ENCODE measurements at regions not wholly inside any gene's neighbourhood (a gene's known extent, or its start where the extent isn't known, plus 50 kb on each side); places are given as distances from the start of the nearest gene placed in this dataset.
"Not testable (repeated sequence)": the region's sequence is repeated elsewhere in the genome, so short reads cannot be mapped to it uniquely, and the experiment has no call there.

- Mint-ChIP-seq H3K27ac (no peak overlapping the region), H3K4me1 (peaks cover 3% of the 10 kb centered on the region), H3K9me3 (peaks cover 2 to 18% (median 6%) of the 10 kb centered on the region in 7 donors), H3K36me3 (no peaks in the 10 kb centered on the region), H3K27me3 (ENCODE audit: low read depth in 3 of 3) (peaks cover 3 to 14% (median 12%) of the 10 kb centered on the region in 3 donors), H3K4me3 (no peak overlapping the region)
- Histone ChIP-seq H3K4me3 (replicated peaks in 1 of 3; ENCODE audit: low read depth in 2 of 3, low read length in 3 of 3) (no peak overlapping the region), H3K4me2 (replicated peaks; ENCODE audit: extremely low read depth, low read length, poor library complexity, severe bottlenecking) (no peak overlapping the region), H3K27ac (ENCODE audit: low read depth in 1 of 2, low read length in 2 of 2) (no peak overlapping the region), H4K20me1 (ENCODE audit: insufficient read depth, low read length) (no peaks in the 10 kb centered on the region), H3K79me2 (ENCODE audit: insufficient read depth, low read length) (no peaks in the 10 kb centered on the region), H3K9me3 (replicated peaks in 1 of 2; ENCODE audit: control insufficient read depth in 1 of 2, insufficient read depth in 1 of 2, low read length in 2 of 2) (no peaks in the 10 kb centered on the region), H3K9ac (ENCODE audit: insufficient read depth, low read length, poor library complexity, severe bottlenecking) (no peak overlapping the region), H3K4me1 (ENCODE audit: control insufficient read depth in 1 of 2, insufficient read depth in 2 of 2, low read length in 2 of 2) (no peaks in the 10 kb centered on the region), H3K36me3 (replicated peaks in 1 of 2; ENCODE audit: control insufficient read depth in 1 of 2, insufficient read depth in 2 of 2, low read length in 2 of 2) (no peaks in the 10 kb centered on the region), H3K27me3 (ENCODE audit: control insufficient read depth in 2 of 2, insufficient read depth in 2 of 2, low read length in 2 of 2) (peaks cover 0 to 10% of the 10 kb centered on the region in 2 donors), H2AFZ (ENCODE audit: insufficient read depth, low read depth, low read length, poor library complexity, severe bottlenecking) (no peak overlapping the region)
- no CpG with 5 or more reads among the region's 1 CpG for WGBS (ENCODE audit: insufficient coverage)
- no peak for DNase-seq
- no peak for TF ChIP-seq CTCF (IDR thresholded peaks at IDR 0.05)
- intact Hi-C loops (cut with micrococcal nuclease) = no loop called here
Observed at GRCh38 chr13:110973007-110973700, 58.3 kb upstream of the ANKRD10 start.

GRCh38 chr13:110971486-110971885, 56.6 kb upstream of the ANKRD10 start:
- Mint-ChIP-seq H3K4me3 (no peak overlapping the region), H3K36me3 (no peaks in the 10 kb centered on the region), H3K9me3 (peaks cover 5 to 24% (median 12%) of the 10 kb centered on the region in 7 donors), H3K27me3 (ENCODE audit: low read depth in 3 of 3) (peaks cover 3 to 14% (median 8%) of the 10 kb centered on the region in 3 donors), H3K4me1 (peaks cover 3% of the 10 kb centered on the region), H3K27ac (no peak overlapping the region)
- Histone ChIP-seq H3K9me3 (replicated peaks in 1 of 2; ENCODE audit: control insufficient read depth in 1 of 2, insufficient read depth in 1 of 2, low read length in 2 of 2) (peaks cover 0 to 4% of the 10 kb centered on the region in 2 donors), H3K27ac (ENCODE audit: low read depth in 1 of 2, low read length in 2 of 2) (no peak overlapping the region), H2AFZ (ENCODE audit: insufficient read depth, low read depth, low read length, poor library complexity, severe bottlenecking) (no peak overlapping the region), H3K4me1 (ENCODE audit: control insufficient read depth in 1 of 2, insufficient read depth in 2 of 2, low read length in 2 of 2) (no peaks in the 10 kb centered on the region), H3K4me3 (replicated peaks in 1 of 3; ENCODE audit: low read depth in 2 of 3, low read length in 3 of 3) (no peak overlapping the region), H3K4me2 (replicated peaks; ENCODE audit: extremely low read depth, low read length, poor library complexity, severe bottlenecking) (no peak overlapping the region), H3K79me2 (ENCODE audit: insufficient read depth, low read length) (no peaks in the 10 kb centered on the region), H3K36me3 (replicated peaks in 1 of 2; ENCODE audit: control insufficient read depth in 1 of 2, insufficient read depth in 2 of 2, low read length in 2 of 2) (no peaks in the 10 kb centered on the region), H4K20me1 (ENCODE audit: insufficient read depth, low read length) (no peaks in the 10 kb centered on the region), H3K27me3 (ENCODE audit: control insufficient read depth in 2 of 2, insufficient read depth in 2 of 2, low read length in 2 of 2) (peaks cover 0 to 7% of the 10 kb centered on the region in 2 donors), H3K9ac (ENCODE audit: insufficient read depth, low read length, poor library complexity, severe bottlenecking) (no peak overlapping the region)
- WGBS (ENCODE audit: insufficient coverage) = 100% methylated on average over 1 of the region's 1 CpG
- no peak for DNase-seq
- intact Hi-C loops (cut with micrococcal nuclease) = no loop called here
- TF ChIP-seq CTCF (IDR thresholded peaks at IDR 0.05) = no peak

- H3K4me2 ChIP-seq (replicated peaks; ENCODE audit: extremely low read depth, low read length, poor library complexity, severe bottlenecking); H3K36me3 Mint-ChIP-seq; H3K4me3 ChIP-seq (replicated peaks in 1 of 3; ENCODE audit: low read depth in 2 of 3, low read length in 3 of 3); intact Hi-C loops (cut with micrococcal nuclease); H3K27me3 ChIP-seq (ENCODE audit: control insufficient read depth in 2 of 2, insufficient read depth in 2 of 2, low read length in 2 of 2); H3K4me1 Mint-ChIP-seq; H3K36me3 ChIP-seq (replicated peaks in 1 of 2; ENCODE audit: control insufficient read depth in 1 of 2, insufficient read depth in 2 of 2, low read length in 2 of 2); H3K27ac ChIP-seq (ENCODE audit: low read depth in 1 of 2, low read length in 2 of 2); H2AFZ ChIP-seq (ENCODE audit: insufficient read depth, low read depth, low read length, poor library complexity, severe bottlenecking); H3K79me2 ChIP-seq (ENCODE audit: insufficient read depth, low read length); H3K4me3 Mint-ChIP-seq; DNase-seq; H4K20me1 ChIP-seq (ENCODE audit: insufficient read depth, low read length); H3K4me1 ChIP-seq (ENCODE audit: control insufficient read depth in 1 of 2, insufficient read depth in 2 of 2, low read length in 2 of 2); H3K27me3 Mint-ChIP-seq (ENCODE audit: low read depth in 3 of 3); H3K9ac ChIP-seq (ENCODE audit: insufficient read depth, low read length, poor library complexity, severe bottlenecking): not testable (repeated sequence)
- Mint-ChIP-seq H3K27ac (peak overlapping the region in 1 of 7 donors; percentile 11), H3K9me3 (peaks cover 18 to 56% (median 33%) of the 10 kb centered on the region in 7 donors)
- H3K9me3 ChIP-seq (replicated peaks in 1 of 2; ENCODE audit: control insufficient read depth in 1 of 2, insufficient read depth in 1 of 2, low read length in 2 of 2) = peaks cover 12 to 23% of the 10 kb centered on the region in 2 donors
- WGBS (ENCODE audit: insufficient coverage) = no CpG with 5 or more reads among the region's 4 CpGs
Observed at GRCh38 chr13:110967156-110967855, 52.4 kb upstream of the ANKRD10 start.
